Stromal cell of bone marrow (primary cell): ENCODE measurements at regions not wholly inside any gene's neighbourhood (a gene's known extent, or its start where the extent isn't known, plus 50 kb on each side); places are given as distances from the start of the nearest gene placed in this dataset.

Source experiments
- DNase-seq: peaks from one replicate; pipeline ENCODE4 v3.0.0-alpha.2; 2012; ENCODE audit warnings: low read depth

- no peak for DNase-seq
These were observed 371.9 kb upstream of the TBL1XR1 start for GRCh38 chr3:177569193-177569592.

GRCh38 chr3:177569875-177570657, 372.8 kb upstream of the TBL1XR1 start:
- DNase-seq: no peak

GRCh38 chr3:177571271-177571943, 374.1 kb upstream of the TBL1XR1 start:
- no peak for DNase-seq

DNA sequence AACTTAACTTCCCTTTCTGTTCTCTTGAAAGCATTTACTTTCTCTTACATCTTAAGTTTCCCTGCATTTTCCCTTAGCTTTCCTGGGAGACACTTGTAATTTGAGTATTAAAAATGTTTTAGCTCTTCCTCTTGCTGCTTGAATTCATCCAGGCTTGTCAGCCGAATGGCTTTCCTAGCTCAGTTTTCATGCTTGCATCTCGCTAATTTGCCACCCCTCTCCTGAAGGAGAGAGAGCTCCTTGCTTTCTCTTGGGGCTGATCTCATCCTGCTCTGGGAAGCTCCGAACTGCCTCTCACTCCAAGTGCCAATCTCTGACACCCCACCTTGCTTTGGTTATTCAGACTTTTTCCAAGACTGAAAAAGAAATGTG, 374.6 kb upstream of the TBL1XR1 start:
- DNase-seq: no peak

DNA sequence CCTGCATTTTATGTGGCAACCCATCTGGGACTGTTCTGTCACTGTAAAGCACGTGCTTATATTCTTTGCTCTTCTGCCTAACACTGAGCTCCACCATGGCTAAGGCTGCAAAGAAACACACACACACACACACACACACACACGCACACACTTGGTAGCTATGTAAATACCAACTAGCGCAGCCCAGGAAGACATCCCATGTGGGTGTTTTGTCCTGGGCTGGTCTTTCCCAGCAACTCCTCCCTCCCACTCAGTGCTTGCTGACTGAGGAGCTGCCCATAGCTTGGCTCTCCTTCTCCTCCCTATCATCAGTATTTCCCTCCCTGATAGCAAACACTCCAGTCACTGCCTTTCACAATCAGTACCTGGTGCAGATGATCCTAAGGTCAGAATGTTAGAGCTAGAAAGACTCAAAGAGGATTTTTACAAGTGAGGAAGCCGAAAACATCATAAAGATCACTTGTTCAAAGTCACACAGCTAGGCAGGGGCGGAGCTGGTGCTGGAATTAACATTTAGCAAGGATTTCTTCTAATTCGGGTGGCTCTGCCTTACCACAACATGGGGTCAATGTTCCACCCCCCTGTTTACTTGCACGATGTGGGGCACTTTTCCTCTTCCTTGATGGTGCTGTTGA, 377.1 kb upstream of the TBL1XR1 start:
- DNase-seq: peak; percentile 68

- DNase-seq: no peak
These were observed 379.5 kb upstream of the TBL1XR1 start for GRCh38 chr3:177576746-177577145.

DNA sequence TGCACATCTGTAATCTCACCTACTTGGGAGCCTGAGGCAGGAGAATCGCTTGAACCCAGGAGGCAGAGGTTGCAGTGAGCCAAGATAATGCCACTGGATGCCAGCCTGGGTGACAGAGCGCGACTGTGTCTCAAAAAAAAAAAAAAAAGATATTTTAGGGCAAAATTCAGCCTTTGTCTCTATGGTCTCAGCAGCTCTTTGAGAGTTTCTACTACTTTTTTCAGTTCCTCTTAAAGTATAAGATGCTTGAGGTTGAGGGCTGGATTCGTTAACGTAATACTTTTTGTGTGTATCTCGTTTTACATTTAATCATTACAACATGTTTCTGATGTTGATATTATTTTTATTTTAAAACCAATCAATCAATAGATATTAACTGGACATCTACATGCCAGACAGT, 381.2 kb upstream of the TBL1XR1 start:
- DNase-seq: no peak

GRCh38 chr3:177579419-177579818, 382.1 kb upstream of the TBL1XR1 start:
- DNase-seq: no peak

GRCh38 chr3:177580437-177580836, 383.2 kb upstream of the TBL1XR1 start:
- DNase-seq: no peak

- DNase-seq: no peak
These were observed 388.0 kb upstream of the TBL1XR1 start for GRCh38 chr3:177585271-177585670.

GRCh38 chr3:177589041-177589650, 391.9 kb upstream of the TBL1XR1 start:
- no peak for DNase-seq

GRCh38 chr3:177589911-177590381, 392.7 kb upstream of the TBL1XR1 start:
- DNase-seq: peak; percentile 77

GRCh38 chr3:177590826-177591225, 393.5 kb upstream of the TBL1XR1 start:
- no peak for DNase-seq

- no peak for DNase-seq
These were observed 394.1 kb upstream of the TBL1XR1 start for GRCh38 chr3:177591379-177591778.

- no peak for DNase-seq
These were observed 396.8 kb upstream of the TBL1XR1 start for GRCh38 chr3:177594096-177594495.

DNA sequence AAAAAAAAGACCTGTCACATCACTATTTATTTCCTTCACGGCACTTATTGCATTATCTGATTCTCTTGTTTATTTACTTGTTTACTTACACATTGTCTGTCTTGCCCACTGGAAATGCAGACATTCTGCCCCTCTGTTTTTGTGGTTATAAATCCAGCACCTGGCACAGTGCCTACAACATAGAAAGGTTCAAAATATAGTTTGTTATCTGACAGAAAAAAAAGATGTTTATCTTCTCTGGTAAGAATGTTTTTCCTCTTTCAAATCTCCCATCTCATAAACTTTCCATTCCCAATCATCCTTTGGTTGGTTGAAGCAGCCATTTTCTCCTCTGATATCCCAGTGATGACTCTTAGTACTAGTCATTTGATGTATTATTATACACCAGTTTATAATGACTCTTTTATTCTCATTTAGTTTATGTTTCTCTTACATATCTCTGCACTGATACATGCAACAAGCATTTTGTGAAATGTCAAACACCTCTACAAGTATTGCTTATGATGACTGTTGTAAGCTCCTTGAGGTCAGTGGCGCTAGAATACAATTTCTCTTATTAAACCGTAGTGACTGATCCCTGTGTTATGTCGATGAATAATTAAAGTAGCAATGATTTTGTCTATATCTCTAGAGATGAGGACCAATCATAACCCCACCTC, 398.4 kb upstream of the TBL1XR1 start:
- no peak for DNase-seq

DNA sequence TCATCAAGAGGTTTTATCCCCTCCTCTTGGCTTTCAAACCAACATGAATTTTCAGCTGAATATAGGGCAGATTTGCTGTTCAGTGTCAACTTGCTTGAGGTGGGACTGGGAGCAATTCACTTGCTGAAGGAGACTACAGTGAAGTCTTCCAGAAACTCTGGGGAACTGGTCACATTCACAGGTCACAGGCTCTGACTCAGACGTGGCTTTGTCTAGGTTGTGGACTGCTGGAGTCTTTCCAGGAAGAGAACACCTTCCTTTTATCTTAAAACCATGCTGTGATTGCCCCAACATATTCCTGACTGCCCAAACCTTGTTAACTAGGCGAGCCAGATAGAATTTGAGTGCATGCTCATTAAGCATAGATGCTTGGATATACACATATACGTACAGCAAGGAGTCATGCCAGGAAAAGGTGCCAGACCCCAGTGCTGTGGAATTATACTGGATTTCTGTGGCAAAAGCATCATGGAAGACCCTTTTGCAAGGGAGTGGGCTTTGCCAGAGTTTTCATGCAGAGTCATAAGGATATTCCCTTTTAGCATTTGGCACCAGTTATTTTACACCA, 399.1 kb upstream of the TBL1XR1 start:
- DNase-seq: no peak

DNA sequence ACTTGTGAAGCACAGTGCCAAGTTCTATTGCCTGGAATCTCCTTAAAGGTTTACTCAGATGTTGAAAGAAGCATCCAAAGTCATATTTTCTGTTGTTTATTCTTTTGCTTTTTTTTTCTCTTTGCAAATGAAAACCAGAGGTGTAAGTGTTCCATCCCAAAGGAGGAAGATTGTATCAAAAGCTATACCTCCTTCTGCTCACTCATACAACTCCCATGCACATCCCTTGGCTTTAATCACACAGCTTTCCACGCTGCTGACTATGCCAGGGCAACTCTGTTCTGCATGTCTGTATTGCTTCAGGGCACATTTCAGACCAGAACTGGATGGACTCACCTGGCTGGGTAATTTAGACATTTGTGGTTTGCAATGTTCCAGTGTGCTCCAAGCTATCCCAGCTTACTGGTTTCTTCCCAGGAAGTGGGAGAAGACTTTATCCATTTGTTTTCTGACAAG, 399.6 kb upstream of the TBL1XR1 start:
- DNase-seq: no peak

GRCh38 chr3:177597311-177598096, 400.2 kb upstream of the TBL1XR1 start:
- peak; percentile 89 for DNase-seq

DNA sequence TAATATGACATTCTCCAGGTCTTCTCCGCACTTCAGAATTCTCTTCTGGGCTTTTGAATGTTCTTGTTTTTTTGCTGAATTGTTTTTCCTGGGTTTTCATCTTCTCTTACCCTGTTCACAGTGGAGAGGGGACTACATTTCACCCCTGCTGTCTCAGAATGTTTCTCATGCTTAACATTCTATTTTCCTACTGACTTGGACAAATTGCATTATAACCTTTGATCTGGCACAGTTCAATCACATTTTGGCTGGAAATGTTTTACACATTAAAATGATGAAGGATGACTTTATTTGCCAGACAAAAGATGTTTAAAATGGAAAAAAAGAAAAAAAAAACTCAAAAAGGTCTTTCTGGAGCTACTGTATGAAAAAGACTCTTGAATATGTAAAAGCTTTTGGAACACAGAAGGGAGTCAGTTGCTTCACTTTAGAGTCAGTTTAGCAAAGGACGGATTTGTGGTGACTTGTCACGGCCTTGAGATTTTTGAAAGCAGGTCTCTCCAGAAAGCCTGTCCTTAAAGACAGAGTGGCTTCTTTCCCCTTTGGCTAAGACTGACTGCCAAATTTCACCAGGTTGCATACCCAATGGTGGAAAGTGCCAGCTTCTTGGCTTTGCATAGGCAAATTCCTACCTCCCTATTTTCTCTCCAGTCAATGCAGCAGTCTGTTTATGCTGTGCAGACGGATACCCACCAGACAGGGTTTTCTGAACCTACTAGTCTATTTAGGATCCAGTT, 401.0 kb upstream of the TBL1XR1 start:
- DNase-seq: no peak
